ENCODE measurements at regions not wholly inside any gene's neighbourhood (a gene's known extent, or its start where the extent isn't known, plus 50 kb on each side); places are given as distances from the start of the nearest gene placed in this dataset.

- TF ChIP-seq CTCF (IDR thresholded peaks at IDR 0.05) (no peak), POLR2A (IDR thresholded peaks at IDR 0.05) (no peak)
- H3K27ac ChIP-seq: no peak overlapping the region
- no peaks in the 10 kb centered on the region for H3K27me3 ChIP-seq
- DNase-seq: peak in 1 of 3 donors; percentile 59
- H3K36me3 ChIP-seq: no peaks in the 10 kb centered on the region
- H3K4me1 ChIP-seq: peaks cover 0 to 26% (median 0%) of the 10 kb centered on the region in 4 donors
- H3K9me3 ChIP-seq: no peaks in the 10 kb centered on the region
- no peak overlapping the region for H3K4me3 ChIP-seq
Observed at GRCh38 chr12:93154753-93155480, 222.8 kb upstream of the NUDT4 start.

- H3K4me1 ChIP-seq: peaks cover 0 to 15% (median 0%) of the 10 kb centered on the region in 4 donors
- H3K27me3 ChIP-seq: no peaks in the 10 kb centered on the region
- no peak for DNase-seq
- H3K36me3 ChIP-seq: no peaks in the 10 kb centered on the region
- peak overlapping the region in 1 of 4 donors; percentile 29 for H3K27ac ChIP-seq
- no peak overlapping the region for H3K4me3 ChIP-seq
- no peaks in the 10 kb centered on the region for H3K9me3 ChIP-seq
- TF ChIP-seq CTCF (IDR thresholded peaks at IDR 0.05): no peak
- TF ChIP-seq POLR2A (IDR thresholded peaks at IDR 0.05): no peak
Observed at GRCh38 chr12:93156086-93156716, 221.5 kb upstream of the NUDT4 start.

GRCh38 chr12:93157279-93157678 lies 220.4 kb upstream of the NUDT4 start:
- no peak overlapping the region for H3K27ac ChIP-seq
- H3K4me3 ChIP-seq: no peak overlapping the region
- no peaks in the 10 kb centered on the region for H3K27me3 ChIP-seq
- no peak for DNase-seq
- peaks cover 0 to 14% (median 0%) of the 10 kb centered on the region in 4 donors for H3K4me1 ChIP-seq
- TF ChIP-seq CTCF (IDR thresholded peaks at IDR 0.05): no peak
- no peaks in the 10 kb centered on the region for H3K9me3 ChIP-seq
- H3K36me3 ChIP-seq: no peaks in the 10 kb centered on the region

- no peaks in the 10 kb centered on the region for H3K36me3 ChIP-seq
- H3K27ac ChIP-seq: no peak overlapping the region
- peaks cover 0 to 14% (median 0%) of the 10 kb centered on the region in 4 donors for H3K4me1 ChIP-seq
- no peaks in the 10 kb centered on the region for H3K9me3 ChIP-seq
- H3K4me3 ChIP-seq: no peak overlapping the region
- H3K27me3 ChIP-seq: no peaks in the 10 kb centered on the region
- DNase-seq: no peak
- no peak for TF ChIP-seq CTCF (IDR thresholded peaks at IDR 0.05)
- no peak for TF ChIP-seq POLR2A (IDR thresholded peaks at IDR 0.05)
Observed at GRCh38 chr12:93158065-93158843, 219.5 kb upstream of the NUDT4 start.

GRCh38 chr12:93163260-93164036 lies 214.3 kb upstream of the NUDT4 start:
- Histone ChIP-seq H3K27me3 (no peaks in the 10 kb centered on the region), H3K4me1 (peaks cover 0 to 13% (median 0%) of the 10 kb centered on the region in 4 donors), H3K4me3 (no peak overlapping the region), H3K36me3 (no peaks in the 10 kb centered on the region), H3K9me3 (no peaks in the 10 kb centered on the region), H3K27ac (peak overlapping the region in 2 of 4 donors; percentile 44 to 64)
- no peak for TF ChIP-seq POLR2A (IDR thresholded peaks at IDR 0.05)
- TF ChIP-seq CTCF (IDR thresholded peaks at IDR 0.05): no peak
- DNase-seq: no peak

Measured in Peyer's patch (tissue), 4 donors.